ENCODE measurements at regions not wholly inside any gene's neighbourhood (a gene's known extent, or its start where the extent isn't known, plus 50 kb on each side); places are given as distances from the start of the nearest gene placed in this dataset.

DNA sequence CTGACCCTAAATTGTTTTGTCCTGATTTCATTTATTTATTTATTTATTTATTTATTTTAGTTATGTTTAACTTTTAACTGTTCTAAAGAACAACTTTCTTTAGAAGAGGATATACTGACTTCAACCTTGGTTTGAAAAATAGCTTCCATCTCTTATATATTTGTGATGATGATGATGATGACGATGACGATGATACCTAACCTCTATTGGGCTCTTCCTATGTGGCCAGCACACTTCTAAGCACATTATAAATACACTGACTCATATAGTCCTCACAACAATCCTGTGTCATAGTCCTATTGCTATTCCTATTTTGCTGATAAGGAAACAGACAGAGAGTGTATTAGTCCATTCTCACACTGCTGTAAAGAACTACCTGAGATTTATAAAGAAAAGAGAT lies 162.9 kb upstream of the KIAA1217 start:
- no peak for DNase-seq (ENCODE audit: low read depth)
- H3K4me3 ChIP-seq (ENCODE audit: low read length), result no peak overlapping the region
- TF ChIP-seq, protein P1, sequence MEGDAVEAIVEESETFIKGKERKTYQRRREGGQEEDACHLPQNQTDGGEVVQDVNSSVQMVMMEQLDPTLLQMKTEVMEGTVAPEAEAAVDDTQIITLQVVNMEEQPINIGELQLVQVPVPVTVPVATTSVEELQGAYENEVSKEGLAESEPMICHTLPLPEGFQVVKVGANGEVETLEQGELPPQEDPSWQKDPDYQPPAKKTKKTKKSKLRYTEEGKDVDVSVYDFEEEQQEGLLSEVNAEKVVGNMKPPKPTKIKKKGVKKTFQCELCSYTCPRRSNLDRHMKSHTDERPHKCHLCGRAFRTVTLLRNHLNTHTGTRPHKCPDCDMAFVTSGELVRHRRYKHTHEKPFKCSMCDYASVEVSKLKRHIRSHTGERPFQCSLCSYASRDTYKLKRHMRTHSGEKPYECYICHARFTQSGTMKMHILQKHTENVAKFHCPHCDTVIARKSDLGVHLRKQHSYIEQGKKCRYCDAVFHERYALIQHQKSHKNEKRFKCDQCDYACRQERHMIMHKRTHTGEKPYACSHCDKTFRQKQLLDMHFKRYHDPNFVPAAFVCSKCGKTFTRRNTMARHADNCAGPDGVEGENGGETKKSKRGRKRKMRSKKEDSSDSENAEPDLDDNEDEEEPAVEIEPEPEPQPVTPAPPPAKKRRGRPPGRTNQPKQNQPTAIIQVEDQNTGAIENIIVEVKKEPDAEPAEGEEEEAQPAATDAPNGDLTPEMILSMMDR (IDR thresholded peaks at IDR 0.05; ENCODE audit: insufficient read depth, low read depth, low read length, missing control alignments), result no peak

DNA sequence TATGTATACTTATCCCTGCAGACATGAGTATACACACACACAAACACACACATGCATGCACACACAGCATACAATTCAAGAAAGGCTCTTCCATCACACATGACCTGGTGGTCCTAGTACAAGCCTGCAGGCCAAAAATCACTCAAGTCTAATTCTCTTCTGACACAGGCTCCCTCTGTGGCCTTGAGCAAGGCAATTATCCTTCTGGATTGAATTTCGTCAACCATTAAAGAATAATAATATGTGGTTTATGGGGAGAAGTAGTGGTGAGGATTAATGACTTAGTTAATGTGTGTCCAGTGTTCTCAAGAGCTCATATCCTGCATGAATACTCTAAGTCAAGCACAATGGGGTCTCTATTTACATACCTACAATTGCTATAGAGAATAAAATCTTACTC lies 161.8 kb upstream of the KIAA1217 start:
- TF ChIP-seq, protein P1 (IDR thresholded peaks at IDR 0.05; ENCODE audit: insufficient read depth, low read depth, low read length, missing control alignments), result no peak
- no peak for DNase-seq (ENCODE audit: low read depth)
- H3K4me3 ChIP-seq (ENCODE audit: low read length), result no peak overlapping the region

DNA sequence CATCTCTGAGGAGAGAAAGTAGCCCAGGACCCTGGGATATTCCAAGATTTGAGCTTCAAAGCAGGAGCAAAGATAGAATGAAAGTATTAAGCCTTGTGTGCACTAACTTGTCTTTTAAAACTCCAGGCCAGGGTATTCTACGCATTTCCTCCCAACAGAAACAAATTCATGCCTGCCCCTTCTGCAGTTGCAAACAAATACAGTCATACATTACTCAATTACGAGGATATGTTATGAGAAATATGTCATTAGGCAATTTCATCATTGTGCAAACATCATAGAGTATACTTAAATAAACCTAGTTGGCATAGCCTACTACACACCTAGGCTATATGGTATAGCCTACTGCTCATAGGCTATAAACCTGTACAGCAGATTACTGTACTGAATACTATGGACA lies 154.5 kb upstream of the KIAA1217 start:
- TF ChIP-seq, protein P1 (IDR thresholded peaks at IDR 0.05; ENCODE audit: insufficient read depth, low read depth, low read length, missing control alignments), result no peak
- no peak overlapping the region for H3K4me3 ChIP-seq (ENCODE audit: low read length)
- DNase-seq (ENCODE audit: low read depth), result peak; percentile 62

DNA sequence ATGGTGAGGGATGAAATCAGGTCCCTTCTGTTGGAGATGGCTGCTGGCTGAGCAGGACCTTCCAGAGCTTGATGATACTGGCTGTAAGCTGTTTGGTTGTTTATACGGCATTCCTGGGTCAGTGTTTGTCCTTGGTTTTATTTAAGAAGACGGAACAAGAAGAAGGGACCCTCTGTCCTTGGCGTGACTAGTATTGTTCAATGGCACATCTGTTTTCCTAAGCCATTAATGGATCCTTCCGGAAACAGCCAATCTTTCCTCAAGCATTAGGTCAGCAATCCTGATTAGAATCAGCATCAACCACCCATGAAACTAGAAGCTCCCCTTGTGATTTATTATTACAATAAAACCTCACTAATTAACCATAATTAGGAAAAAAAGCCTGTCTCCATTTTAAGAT lies 128.7 kb upstream of the KIAA1217 start:
- no peak overlapping the region for H3K4me3 ChIP-seq (ENCODE audit: low read length)
- TF ChIP-seq, protein P1 (IDR thresholded peaks at IDR 0.05; ENCODE audit: insufficient read depth, low read depth, low read length, missing control alignments), result no peak
- DNase-seq (ENCODE audit: low read depth), result no peak

DNA sequence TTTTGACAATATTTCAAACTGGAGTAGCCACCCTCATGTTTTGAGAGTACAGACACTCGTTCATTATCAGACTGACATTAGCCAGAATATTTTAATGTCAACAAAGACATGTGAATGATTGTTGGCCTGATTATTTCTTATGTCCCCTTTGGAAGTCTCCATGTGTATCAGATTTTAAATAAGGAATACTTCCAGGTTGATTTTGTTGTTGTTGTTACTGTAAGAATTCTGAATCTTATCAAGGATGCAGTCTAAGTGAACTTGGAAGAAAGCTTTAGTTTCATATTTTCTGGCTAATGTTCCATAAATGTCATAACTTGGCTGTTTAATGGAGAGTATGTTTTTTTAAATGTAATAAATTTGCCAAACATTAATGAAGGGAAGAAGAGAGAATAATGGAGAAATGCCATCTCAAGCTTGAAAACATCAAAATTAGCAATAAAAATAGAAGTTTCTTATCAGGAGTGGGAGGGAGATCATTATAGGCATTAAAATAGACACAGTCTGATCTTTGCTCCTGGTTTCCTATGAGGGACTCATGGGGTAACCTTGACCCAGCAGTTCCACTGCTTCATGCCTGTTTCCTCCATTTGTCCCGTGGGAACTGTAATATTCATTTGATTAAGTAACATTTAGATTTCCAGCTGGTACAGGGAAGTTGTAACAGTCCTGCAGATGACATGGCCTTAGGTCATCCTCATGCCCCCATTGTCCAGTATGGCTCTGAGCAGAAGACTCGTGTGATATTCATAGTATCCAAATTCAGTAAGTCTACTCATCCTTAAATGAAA lies 122.4 kb upstream of the KIAA1217 start:
- H3K4me3 ChIP-seq (ENCODE audit: low read length), result no peak overlapping the region
- no peak for DNase-seq (ENCODE audit: low read depth)
- TF ChIP-seq, protein P1 (IDR thresholded peaks at IDR 0.05; ENCODE audit: insufficient read depth, low read depth, low read length, missing control alignments), result no peak

DNA sequence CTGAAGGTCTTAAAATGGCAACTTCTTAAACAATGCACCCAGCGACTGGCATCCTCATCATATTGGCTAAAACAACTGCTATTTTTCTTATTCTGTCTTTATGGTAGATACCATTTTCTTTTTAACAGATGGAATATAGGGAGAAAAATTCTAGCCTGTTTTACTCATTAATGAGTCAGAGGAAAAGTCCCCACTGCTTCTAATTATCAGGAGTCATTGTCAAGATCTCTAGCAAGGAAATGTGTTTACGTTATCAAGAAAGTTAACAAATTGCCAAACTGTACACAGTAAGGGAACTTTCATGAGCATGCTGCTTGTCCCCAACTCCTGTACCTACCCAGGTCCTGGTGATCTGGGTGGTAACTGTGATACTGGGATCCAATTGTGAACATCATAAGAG lies 117.7 kb upstream of the KIAA1217 start:
- TF ChIP-seq, protein P1 (IDR thresholded peaks at IDR 0.05; ENCODE audit: insufficient read depth, low read depth, low read length, missing control alignments), result no peak
- DNase-seq (ENCODE audit: low read depth), result no peak
- no peak overlapping the region for H3K4me3 ChIP-seq (ENCODE audit: low read length)

DNA sequence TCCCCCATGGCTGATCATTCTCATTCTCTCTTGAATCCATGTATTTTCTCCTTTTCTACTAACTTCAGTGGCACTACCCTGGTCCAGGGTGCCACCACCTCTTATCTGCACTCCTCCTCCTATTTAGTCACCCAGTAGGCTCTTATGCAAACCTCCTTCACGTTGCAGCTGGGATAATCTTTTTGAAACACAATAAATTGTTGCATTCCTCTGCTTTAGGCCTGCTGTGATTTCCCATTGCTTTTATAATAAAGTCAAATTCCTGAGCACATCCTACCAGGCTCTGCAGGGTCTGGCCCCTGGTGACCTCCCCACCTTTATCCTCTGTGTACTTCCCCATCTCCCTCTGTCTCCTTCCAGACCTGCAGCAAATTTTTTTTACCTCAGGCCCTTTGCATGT lies 112.7 kb upstream of the KIAA1217 start:
- no peak for DNase-seq (ENCODE audit: low read depth)
- TF ChIP-seq, protein P1 (IDR thresholded peaks at IDR 0.05; ENCODE audit: insufficient read depth, low read depth, low read length, missing control alignments), result no peak
- H3K4me3 ChIP-seq (ENCODE audit: low read length), result no peak overlapping the region

All from epithelial cell of esophagus (primary cell).